Inferior parietal cortex (tissue), 1 donor: ENCODE measurements at regions not wholly inside any gene's neighbourhood (a gene's known extent, or its start where the extent isn't known, plus 50 kb on each side); places are given as distances from the start of the nearest gene placed in this dataset.
"Not testable (repeated sequence)": the region's sequence is repeated elsewhere in the genome, so short reads cannot be mapped to it uniquely, and the experiment has no call there.

Experiments
- DNase-seq: peaks from one replicate; pipeline ENCODE4 v3.0.0-alpha.2; 2016; ENCODE audit errors: extremely low spot score

- no peak for DNase-seq
Observed at GRCh38 chr5:75002271-75002670, 50.1 kb downstream of the GCNT4 start.

- DNase-seq, result no peak
Observed at GRCh38 chr5:74995926-74996325, 56.4 kb downstream of the GCNT4 start.

- DNase-seq, result no peak
Observed at GRCh38 chr5:74994826-74995225, 57.5 kb downstream of the GCNT4 start.

- DNase-seq, result no peak
Observed at GRCh38 chr5:74993743-74994142, 58.6 kb downstream of the GCNT4 start.

- no peak for DNase-seq
Observed at GRCh38 chr5:74992791-74993190, 59.6 kb downstream of the GCNT4 start.

GRCh38 chr5:74991522-74991921 lies 60.8 kb downstream of the GCNT4 start:
- DNase-seq, result no peak

- no peak for DNase-seq
Observed at GRCh38 chr5:74990194-74990593, 62.2 kb downstream of the GCNT4 start.

GRCh38 chr5:74988273-74988983 lies 63.9 kb downstream of the GCNT4 start:
- DNase-seq, result no peak

- DNase-seq, result no peak
Observed at GRCh38 chr5:74978345-74978744, 74.0 kb downstream of the GCNT4 start.

GRCh38 chr5:74977471-74977870 lies 74.9 kb downstream of the GCNT4 start:
- DNase-seq, result no peak

- no peak for DNase-seq
Observed at GRCh38 chr5:74976651-74977050, 75.7 kb downstream of the GCNT4 start.

- no peak for DNase-seq
Observed at GRCh38 chr5:74975582-74975981, 76.8 kb downstream of the GCNT4 start.

GRCh38 chr5:74974451-74975091 lies 77.8 kb downstream of the GCNT4 start:
- DNase-seq, result no peak

GRCh38 chr5:74973694-74974093 lies 78.7 kb downstream of the GCNT4 start:
- no peak for DNase-seq

- DNase-seq, result no peak
Observed at GRCh38 chr5:74971947-74972460, 80.4 kb downstream of the GCNT4 start.

- DNase-seq, result not testable (repeated sequence)
Observed at GRCh38 chr5:74970891-74971290, 81.5 kb downstream of the GCNT4 start.

GRCh38 chr5:74969726-74970125 lies 82.6 kb downstream of the GCNT4 start:
- no peak for DNase-seq

GRCh38 chr5:74966141-74967026 lies 86.0 kb downstream of the GCNT4 start:
- no peak for DNase-seq

- DNase-seq, result no peak
Observed at GRCh38 chr5:74963407-74963806, 89.0 kb downstream of the GCNT4 start.

- DNase-seq, result no peak
Observed at GRCh38 chr5:74957906-74958305, 91.7 kb upstream of the FAM169A start.

- no peak for DNase-seq
Observed at GRCh38 chr5:74957029-74957784, 91.0 kb upstream of the FAM169A start.

- no peak for DNase-seq
Observed at GRCh38 chr5:74956278-74956677, 90.1 kb upstream of the FAM169A start.
